A549 (cell line): ENCODE measurements at regions not wholly inside any gene's neighbourhood (a gene's known extent, or its start where the extent isn't known, plus 50 kb on each side); places are given as distances from the start of the nearest gene placed in this dataset.

Experiments
- ATAC-seq, 2 experiments: fragments of 200-7000 bp in 1 of 2; fragments of >200 bp in 1 of 2; cut with Nextera tagmentation in 1 of 2; cut with Tn5 transposase in 1 of 2; 3 replicates each; pipeline versions ENCODE4 v1.8.0 to v1.9.1; 2018 to 2020; ENCODE audit warnings: mild to moderate bottlenecking in 1 of 2, moderate library complexity in 1 of 2
- CTCF ChIA-PET: fragments of 300-600 bp; sonication (Branson Sonifier 250); formaldehyde crosslinking; extraction: SDS; loops from one replicate; lab custom pipeline; 2021; ENCODE audit warnings: antibody characterized with exemption, inconsistent platforms; lab: Yijun Ruan, JAX
- POLR2A ChIA-PET: fragments of 350-600 bp; formaldehyde crosslinking; extraction: SDS; loops from one replicate; lab custom pipeline; 2021; ENCODE audit warnings: antibody characterized with exemption, inconsistent platforms; lab: Yijun Ruan, JAX
- DNase-seq, 2 experiments: peaks; one replicate each; pipeline versions ENCODE4 v3.0.0 to v3.0.0-alpha.2; 2011 to 2016; ENCODE audit warnings: low read depth in 1 of 2, low spot score in 1 of 2
- FAIRE-seq: peaks from 2 replicates; lab custom pipeline; 2011; peaks lifted over from hg19 to GRCh38; lab: Jason Lieb, UNC
- H3K27ac ChIP-seq, 2 experiments: fragments of >200 bp; sonication (Bioruptor Twin); formaldehyde crosslinking; 3 replicates each; pipeline ENCODE4 v1.5.1; 2016 to 2017
- H3K4me1 ChIP-seq: fragments of >200 bp; sonication (Bioruptor Twin); formaldehyde crosslinking; 3 replicates; pipeline ENCODE4 v1.6.1; 2016
- H3K4me2 ChIP-seq: fragments of >200 bp; sonication (Bioruptor Twin); formaldehyde crosslinking; 3 replicates; pipeline ENCODE4 v1.6.1; 2016
- H3K4me3 ChIP-seq: fragments of >200 bp; sonication (Bioruptor Twin); formaldehyde crosslinking; 3 replicates; pipeline ENCODE4 v1.5.1; 2016
- H3K9me3 ChIP-seq: fragments of >200 bp; sonication (Bioruptor Twin); formaldehyde crosslinking; 3 replicates; pipeline ENCODE4 v1.6.1; 2016
- ATOH8 ChIP-seq: fragments of 250-450 bp; sonication (Bioruptor Pico); IDR thresholded peaks from 2 replicates; pipeline ENCODE4 v1.5.0; 2020; ENCODE audit warnings: low read depth, mild to moderate bottlenecking, moderate library complexity
- BCL3 ChIP-seq: fragments of >200 bp; sonication (Bioruptor Twin); formaldehyde crosslinking; IDR thresholded peaks from 3 replicates; pipeline ENCODE4 v1.6.1; 2016
- CBX2 ChIP-seq: fragments of 200-600 bp; sonication (generic); IDR thresholded peaks from 2 replicates; pipeline ENCODE4 v1.6.1; 2016; ENCODE audit warnings: low read depth, mild to moderate bottlenecking, borderline replicate concordance
- CEBPB ChIP-seq, 2 experiments: fragments of >200 bp in 1 of 2; sonication (Bioruptor Twin) in 1 of 2; formaldehyde crosslinking in 1 of 2; IDR thresholded peaks; 2 replicates each; pipeline ENCODE4 v1.6.1; 2012 to 2016
- E2F6 ChIP-seq: IDR thresholded peaks from 2 replicates; pipeline ENCODE4 v1.6.1; 2012; ENCODE audit warnings: low read depth, borderline replicate concordance
- EHMT2 ChIP-seq: fragments of 200-600 bp; sonication (generic); IDR thresholded peaks from 2 replicates; pipeline ENCODE4 v1.6.1; 2016; ENCODE audit warnings: antibody characterized with exemption, low read depth, mild to moderate bottlenecking, moderate library complexity
- ELK1 ChIP-seq: fragments of 150-350 bp; IDR thresholded peaks from 2 replicates; pipeline ENCODE4 v1.6.1; 2014; ENCODE audit warnings: low read depth, mild to moderate bottlenecking, low read length
- EP300 ChIP-seq, 2 experiments: fragments of >200 bp; sonication (Bioruptor Twin); formaldehyde crosslinking; IDR thresholded peaks; 2 replicates in 1 of 2; 3 replicates in 1 of 2; pipeline ENCODE4 v1.6.1; 2016 to 2017
- FOSL2 ChIP-seq, 2 experiments: fragments of 450-650 bp in 1 of 2; fragments of >200 bp in 1 of 2; sonication (Bioruptor Twin) in 1 of 2; formaldehyde crosslinking; IDR thresholded peaks; 2 replicates each; pipeline versions ENCODE4 v1.5.0 to v1.6.1; 2016 to 2020; ENCODE audit warnings: mild to moderate bottlenecking in 1 of 2, moderate library complexity in 1 of 2
- FOXS1 ChIP-seq: fragments of 250-450 bp; sonication (Bioruptor Pico); IDR thresholded peaks from 2 replicates; pipeline ENCODE4 v1.5.0; 2020; ENCODE audit warnings: mild to moderate bottlenecking, moderate library complexity
- HOXA7 ChIP-seq: fragments of 250-450 bp; sonication (Bioruptor Pico); IDR thresholded peaks from 2 replicates; pipeline ENCODE4 v1.5.0; 2020; ENCODE audit warnings: mild to moderate bottlenecking, moderate library complexity
- JUN ChIP-seq, 2 experiments: fragments of >200 bp; sonication (Bioruptor Twin); formaldehyde crosslinking; IDR thresholded peaks; 2 replicates in 1 of 2; 3 replicates in 1 of 2; pipeline ENCODE4 v1.6.1; 2016 to 2017
- KDM1A ChIP-seq: fragments of 200-600 bp; sonication (generic); IDR thresholded peaks from 2 replicates; pipeline ENCODE4 v1.6.1; 2016; ENCODE audit warnings: low read depth, mild to moderate bottlenecking
- MAX ChIP-seq: IDR thresholded peaks from 2 replicates; pipeline ENCODE4 v1.6.1; 2012
- NFE2L2 ChIP-seq: fragments of 150-350 bp; conservative IDR thresholded peaks from 2 replicates; pipeline ENCODE4 v1.6.1; 2014; ENCODE audit warnings: low read length
- PHF8 ChIP-seq: fragments of 200-600 bp; sonication (generic); IDR thresholded peaks from 2 replicates; pipeline ENCODE4 v1.6.1; 2016; ENCODE audit warnings: low read depth, mild to moderate bottlenecking, antibody characterized with exemption, moderate library complexity, borderline replicate concordance
- POLR2A ChIP-seq: IDR thresholded peaks from 2 replicates; pipeline ENCODE4 v1.6.1; 2012; ENCODE audit warnings: mild to moderate bottlenecking, low read length
- POLR2AphosphoS2 ChIP-seq: conservative IDR thresholded peaks from 2 replicates; pipeline ENCODE4 v1.6.1; 2012; ENCODE audit warnings: low read length, improper control_type of control experiment, inconsistent platforms
- RFX5 ChIP-seq: fragments of 450-650 bp; IDR thresholded peaks from 2 replicates; pipeline ENCODE4 v1.7.1; 2014; ENCODE audit warnings: antibody characterized with exemption, mild to moderate bottlenecking, moderate library complexity
- SREBF2 ChIP-seq: fragments of 450-650 bp; IDR thresholded peaks from 2 replicates; pipeline ENCODE4 v1.6.1; 2014; ENCODE audit warnings: mild to moderate bottlenecking, moderate library complexity
- USF2 ChIP-seq: fragments of 450-650 bp; IDR thresholded peaks from 2 replicates; pipeline ENCODE4 v1.6.1; 2014; ENCODE audit warnings: antibody characterized with exemption
- ZNF302 ChIP-seq: fragments of 250-450 bp; sonication (Bioruptor Pico); IDR thresholded peaks from 2 replicates; pipeline ENCODE4 v1.9.0; 2021; ENCODE audit warnings: inconsistent platforms, mild to moderate bottlenecking, moderate library complexity
- WGBS: methylation state at CpG from one replicate; pipeline ENCODE4 v1.1.6; 2017; ENCODE audit errors: missing lambda C conversion rate; 5-methylcytosine and 5-hydroxymethylcytosine counted together

- no peak for TF ChIP-seq POLR2AphosphoS2
- TF ChIP-seq, all 56 proteins: peak for 0
Observed at GRCh38 chr1:208369658-208370057, 125.5 kb upstream of the PLXNA2 start (continued).

GRCh38 chr1:208374391-208374941 is 130.3 kb upstream of the PLXNA2 start:
- 27% methylated on average over 6 of the region's 6 CpGs for WGBS
- no peak overlapping the region for H3K27ac ChIP-seq
- FAIRE-seq, result no peak
- H3K9me3 ChIP-seq, result no peaks in the 10 kb centered on the region
- POLR2A ChIA-PET, result no interaction called here
- ATAC-seq, result no peak
- no peaks in the 10 kb centered on the region for H3K4me1 ChIP-seq
- H3K4me3 ChIP-seq, result no peak overlapping the region
- DNase-seq, result no peak
- H3K4me2 ChIP-seq, result no peak overlapping the region
- TF ChIP-seq KDM1A (no peak), EP300 (IDR thresholded peaks at IDR 0.05) (no peak), PHF8 (no peak), RFX5 (no peak), POLR2A (no peak), JUN (IDR thresholded peaks at IDR 0.05) (no peak), ZNF302 (CRISPR knock-in tag) (no peak)
- CTCF ChIA-PET, result no interaction called here

GRCh38 chr1:208381481-208381880 is 137.3 kb upstream of the PLXNA2 start:
- ChIA-PET POLR2A (no interaction called here), CTCF (no interaction called here)
- 0% methylated on average over 1 of the region's 1 CpG for WGBS
- ATAC-seq (no peak), FAIRE-seq (no peak), DNase-seq (no peak)
- H3K27ac ChIP-seq, result no peak overlapping the region
- H3K4me1 ChIP-seq, result no peaks in the 10 kb centered on the region
- H3K4me2 ChIP-seq, result no peak overlapping the region
- no peak overlapping the region for H3K4me3 ChIP-seq
- no peak for TF ChIP-seq POLR2AphosphoS2
- TF ChIP-seq MAX, result no peak
- no peak for TF ChIP-seq ZNF302 (CRISPR knock-in tag)
- no peak for TF ChIP-seq HOXA7 (CRISPR knock-in tag)
- no peak for TF ChIP-seq ELK1
- TF ChIP-seq EHMT2, result no peak
- no peak for TF ChIP-seq RFX5
- no peak for TF ChIP-seq E2F6
- no peak for TF ChIP-seq USF2
- H3K9me3 ChIP-seq, result no peaks in the 10 kb centered on the region

- POLR2A ChIA-PET, result no interaction called here
- DNase-seq, result no peak
- no peak for TF ChIP-seq CEBPB (IDR thresholded peaks at IDR 0.05)
- no peak for TF ChIP-seq ATOH8 (CRISPR knock-in tag)
- no peak for TF ChIP-seq CBX2
- TF ChIP-seq BCL3, result no peak
- no peak for TF ChIP-seq FOXS1 (CRISPR knock-in tag)
- TF ChIP-seq POLR2A, result no peak
- TF ChIP-seq SREBF2, result no peak
- no peak for TF ChIP-seq NFE2L2
- TF ChIP-seq FOSL2 (IDR thresholded peaks at IDR 0.05), result no peak
- no peak for TF ChIP-seq FOSL2 (CRISPR knock-in tag; IDR thresholded peaks at IDR 0.05)
- TF ChIP-seq, all 56 proteins: peak for 0
- CTCF ChIA-PET, result interaction anchor here (0.6 kb wide), 1 partner anchor 73 kb away, joined by 3 read pairs; no protein-coding TSS in a partner anchor
- Histone ChIP-seq H3K27ac (no peak overlapping the region), H3K9me3 (no peaks in the 10 kb centered on the region), H3K4me2 (no peak overlapping the region), H3K4me1 (no peaks in the 10 kb centered on the region), H3K4me3 (no peak overlapping the region)
- no peak for ATAC-seq
- 29% methylated on average over 9 of the region's 9 CpGs for WGBS
- FAIRE-seq, result no peak
Observed at GRCh38 chr1:208387908-208388811, 144.0 kb upstream of the PLXNA2 start.
